ENCODE measurements at regions not wholly inside any gene's neighbourhood (a gene's known extent, or its start where the extent isn't known, plus 50 kb on each side); places are given as distances from the start of the nearest gene placed in this dataset.

DNA sequence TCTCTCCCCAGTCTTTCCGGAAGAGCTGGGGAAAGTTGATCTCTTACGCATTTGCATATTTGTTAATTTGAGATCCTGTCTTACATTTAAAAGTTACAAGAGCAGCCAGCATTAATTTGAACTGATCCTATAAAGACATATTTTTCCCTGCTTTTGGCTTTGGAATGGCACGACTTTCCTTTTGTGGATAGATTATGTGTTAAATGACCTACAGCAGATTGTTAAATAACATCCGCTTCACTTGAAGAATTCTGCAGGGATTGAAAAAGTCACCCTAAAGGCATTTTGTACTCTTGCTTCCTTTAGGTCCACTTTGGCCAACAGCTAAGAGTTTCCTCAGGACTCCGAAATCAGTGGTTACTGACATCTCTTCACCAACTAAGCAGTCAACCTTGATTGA, 334.0 kb downstream of the TBC1D4 start (continued):
- TF ChIP-seq, protein P1, sequence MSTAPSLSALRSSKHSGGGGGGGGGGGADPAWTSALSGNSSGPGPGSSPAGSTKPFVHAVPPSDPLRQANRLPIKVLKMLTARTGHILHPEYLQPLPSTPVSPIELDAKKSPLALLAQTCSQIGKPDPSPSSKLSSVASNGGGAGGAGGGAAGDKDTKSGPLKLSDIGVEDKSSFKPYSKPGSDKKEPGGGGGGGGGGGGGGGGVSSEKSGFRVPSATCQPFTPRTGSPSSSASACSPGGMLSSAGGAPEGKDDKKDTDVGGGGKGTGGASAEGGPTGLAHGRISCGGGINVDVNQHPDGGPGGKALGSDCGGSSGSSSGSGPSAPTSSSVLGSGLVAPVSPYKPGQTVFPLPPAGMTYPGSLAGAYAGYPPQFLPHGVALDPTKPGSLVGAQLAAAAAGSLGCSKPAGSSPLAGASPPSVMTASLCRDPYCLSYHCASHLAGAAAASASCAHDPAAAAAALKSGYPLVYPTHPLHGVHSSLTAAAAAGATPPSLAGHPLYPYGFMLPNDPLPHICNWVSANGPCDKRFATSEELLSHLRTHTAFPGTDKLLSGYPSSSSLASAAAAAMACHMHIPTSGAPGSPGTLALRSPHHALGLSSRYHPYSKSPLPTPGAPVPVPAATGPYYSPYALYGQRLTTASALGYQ (CRISPR knock-in tag; IDR thresholded peaks at IDR 0.05): no peak
- TF ChIP-seq ZNF768 (CRISPR knock-in tag; IDR thresholded peaks at IDR 0.05) (no peak), ZNF207 (IDR thresholded peaks at IDR 0.05; ENCODE audit: borderline replicate concordance) (no peak), HNRNPK (IDR thresholded peaks at IDR 0.05; ENCODE audit: low read depth, low read length, poor library complexity, severe bottlenecking) (no peak)
- TF ChIP-seq, protein P2, sequence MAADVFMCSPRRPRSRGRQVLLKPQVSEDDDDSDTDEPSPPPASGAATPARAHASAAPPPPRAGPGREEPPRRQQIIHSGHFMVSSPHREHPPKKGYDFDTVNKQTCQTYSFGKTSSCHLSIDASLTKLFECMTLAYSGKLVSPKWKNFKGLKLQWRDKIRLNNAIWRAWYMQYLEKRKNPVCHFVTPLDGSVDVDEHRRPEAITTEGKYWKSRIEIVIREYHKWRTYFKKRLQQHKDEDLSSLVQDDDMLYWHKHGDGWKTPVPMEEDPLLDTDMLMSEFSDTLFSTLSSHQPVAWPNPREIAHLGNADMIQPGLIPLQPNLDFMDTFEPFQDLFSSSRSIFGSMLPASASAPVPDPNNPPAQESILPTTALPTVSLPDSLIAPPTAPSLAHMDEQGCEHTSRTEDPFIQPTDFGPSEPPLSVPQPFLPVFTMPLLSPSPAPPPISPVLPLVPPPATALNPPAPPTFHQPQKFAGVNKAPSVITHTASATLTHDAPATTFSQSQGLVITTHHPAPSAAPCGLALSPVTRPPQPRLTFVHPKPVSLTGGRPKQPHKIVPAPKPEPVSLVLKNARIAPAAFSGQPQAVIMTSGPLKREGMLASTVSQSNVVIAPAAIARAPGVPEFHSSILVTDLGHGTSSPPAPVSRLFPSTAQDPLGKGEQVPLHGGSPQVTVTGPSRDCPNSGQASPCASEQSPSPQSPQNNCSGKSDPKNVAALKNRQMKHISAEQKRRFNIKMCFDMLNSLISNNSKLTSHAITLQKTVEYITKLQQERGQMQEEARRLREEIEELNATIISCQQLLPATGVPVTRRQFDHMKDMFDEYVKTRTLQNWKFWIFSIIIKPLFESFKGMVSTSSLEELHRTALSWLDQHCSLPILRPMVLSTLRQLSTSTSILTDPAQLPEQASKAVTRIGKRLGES (CRISPR knock-in tag; IDR thresholded peaks at IDR 0.05; ENCODE audit: borderline replicate concordance): no peak

DNA sequence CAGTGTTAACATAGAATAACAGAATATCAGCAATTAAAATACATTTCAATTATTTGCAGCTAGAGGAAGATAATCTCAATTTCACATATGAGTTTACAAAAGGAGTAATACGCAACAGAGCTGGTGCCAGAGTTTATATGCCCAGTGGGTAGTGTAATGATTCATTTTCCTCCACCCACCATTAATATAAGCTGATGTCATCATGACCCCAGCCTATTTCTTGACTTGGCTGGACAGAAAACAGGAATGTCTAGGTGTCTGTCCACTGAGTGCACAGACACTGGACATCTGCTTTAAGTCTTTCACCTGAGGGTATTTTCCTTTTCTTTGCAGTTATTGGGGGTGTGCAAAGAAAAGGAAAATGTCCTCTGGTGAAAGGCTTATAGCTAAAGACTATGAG, 335.5 kb downstream of the TBC1D4 start:
- in situ Hi-C loops (cut with HindIII; ENCODE audit: extremely low pct_ligation_motif_present, low pct_unique_long_range_greater_than_20kb): no loop called here
- WGBS (ENCODE audit: low lambda C conversion rate): 13% methylated on average over 1 of the region's 1 CpG
- Histone ChIP-seq H3K9me3 (ENCODE audit: low read length) (no peaks in the 10 kb centered on the region), H3K4me2 (ENCODE audit: low read depth, low read length) (no peak overlapping the region), H3K79me2 (ENCODE audit: insufficient read depth, low read length) (no peaks in the 10 kb centered on the region), H2AFZ (ENCODE audit: low read length) (no peak overlapping the region), H3K4me3 (replicated peaks in 1 of 3; ENCODE audit: insufficient read depth in 1 of 3, low read depth in 2 of 3, low read length in 3 of 3) (no peak overlapping the region), H4K20me1 (ENCODE audit: insufficient read depth, low read length) (no peaks in the 10 kb centered on the region), H3K36me3 (replicated peaks in 1 of 2; ENCODE audit: control insufficient read depth in 1 of 2, insufficient read depth in 2 of 2, low read length in 2 of 2) (no peaks in the 10 kb centered on the region), H3K27me3 (ENCODE audit: control insufficient read depth in 1 of 2, insufficient read depth in 2 of 2, low read length in 2 of 2) (no peaks in the 10 kb centered on the region), H3K9ac (ENCODE audit: insufficient read depth, low read depth, low read length) (no peak overlapping the region), H3K27ac (ENCODE audit: extremely low read length, insufficient read depth, low read length) (no peak overlapping the region), H3K4me1 (ENCODE audit: insufficient read depth, low read length) (no peaks in the 10 kb centered on the region)
- ATAC-seq: no peak
- DNase-seq (ENCODE audit: low spot score): no peak
- ChIA-PET CTCF (ENCODE audit: low intra/inter-chr PET ratio, low total read pairs) (no interaction called here), POLR2A (no interaction called here)
- no peak for TF ChIP-seq CAMTA2 (CRISPR knock-in tag; IDR thresholded peaks at IDR 0.05; ENCODE audit: borderline replicate concordance)
- TF ChIP-seq, protein P3, sequence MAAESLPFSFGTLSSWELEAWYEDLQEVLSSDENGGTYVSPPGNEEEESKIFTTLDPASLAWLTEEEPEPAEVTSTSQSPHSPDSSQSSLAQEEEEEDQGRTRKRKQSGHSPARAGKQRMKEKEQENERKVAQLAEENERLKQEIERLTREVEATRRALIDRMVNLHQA (CRISPR knock-in tag; IDR thresholded peaks at IDR 0.05): no peak
- intact Hi-C loops (cut with micrococcal nuclease; ENCODE audit: unreplicated experiment): no loop called here
- no TSS peak for BruUV-seq (replicated peaks)
- FAIRE-seq: no peak
